Peyer's patch (tissue), 4 donors: ENCODE measurements at regions not wholly inside any gene's neighbourhood (a gene's known extent, or its start where the extent isn't known, plus 50 kb on each side); places are given as distances from the start of the nearest gene placed in this dataset.

Experiments used
- DNase-seq, 3 donors: peaks; one replicate each; pipeline ENCODE4 v3.0.0-alpha.2; 2017 to 2019
- H3K27ac ChIP-seq, 4 donors: fragments of 200-600 bp; sonication (generic); one replicate each; pipeline ENCODE4 v1.5.1; 2016 to 2019
- H3K27me3 ChIP-seq, 2 donors: fragments of 200-600 bp; sonication (generic); one replicate each; pipeline ENCODE4 v1.5.1; 2019
- H3K36me3 ChIP-seq, 3 donors: fragments of 200-600 bp; sonication (generic); one replicate each; pipeline ENCODE4 v1.5.1; 2016 to 2019
- H3K4me1 ChIP-seq, 4 donors: fragments of 200-600 bp; sonication (generic); one replicate each; pipeline ENCODE4 v1.5.1; 2016 to 2019
- H3K4me3 ChIP-seq, 4 donors: fragments of 200-600 bp; sonication (generic); 1 replicate in 3 of 4; 2 replicates in 1 of 4; pipeline ENCODE4 v1.5.1; 2016 to 2019; ENCODE audit warnings: mild to moderate bottlenecking in 1 of 4
- H3K9me3 ChIP-seq, 4 donors: fragments of 200-600 bp; sonication (generic); one replicate each; pipeline ENCODE4 v1.5.1; 2016 to 2019; ENCODE audit warnings: mild to moderate bottlenecking in 1 of 4
- POLR2A ChIP-seq, 2 donors: fragments of 450-650 bp; IDR thresholded peaks; one replicate each; pipeline ENCODE4 v1.5.1; 2017; ENCODE audit warnings: antibody characterized with exemption in 2 of 2, mild to moderate bottlenecking in 2 of 2, moderate library complexity in 2 of 2
- TF ChIP-seq, protein P1 (sequence below), 6 experiments: fragments of 450-650 bp in 4 of 6; fragments of 200-600 bp in 2 of 6; sonication (generic) in 1 of 6; IDR thresholded peaks; one replicate each; pipeline ENCODE4 v1.5.1; 2017 to 2019; ENCODE audit warnings: antibody characterized with exemption in 6 of 6, mild to moderate bottlenecking in 3 of 6, moderate library complexity in 1 of 6

DNA sequence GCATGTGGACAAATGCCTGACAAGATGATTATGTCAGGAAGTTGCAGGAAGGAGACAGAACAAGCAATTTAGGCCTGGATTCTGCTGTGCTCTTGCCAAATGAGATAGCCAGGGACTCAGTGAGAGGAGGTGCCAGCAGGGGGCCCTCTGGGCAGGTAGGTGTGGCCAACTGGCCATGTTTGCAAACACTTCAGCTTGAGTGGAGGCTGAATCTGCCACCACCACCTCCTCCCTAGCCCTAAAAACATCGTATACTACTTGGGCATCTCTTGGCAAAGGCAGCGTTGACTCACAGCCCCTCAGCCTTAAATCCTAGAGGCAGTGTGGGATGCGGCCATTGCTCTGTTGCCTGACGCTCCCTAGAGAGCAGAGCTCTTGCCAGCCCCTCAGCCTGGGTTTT, 95.1 kb upstream of the PLET1 start:
- DNase-seq = no peak
- no peaks in the 10 kb centered on the region for H3K27me3 ChIP-seq
- H3K4me3 ChIP-seq = no peak overlapping the region
- H3K36me3 ChIP-seq = no peaks in the 10 kb centered on the region
- no peaks in the 10 kb centered on the region for H3K4me1 ChIP-seq
- no peaks in the 10 kb centered on the region for H3K9me3 ChIP-seq
- no peak for TF ChIP-seq POLR2A (IDR thresholded peaks at IDR 0.05)
- TF ChIP-seq, protein P1, sequence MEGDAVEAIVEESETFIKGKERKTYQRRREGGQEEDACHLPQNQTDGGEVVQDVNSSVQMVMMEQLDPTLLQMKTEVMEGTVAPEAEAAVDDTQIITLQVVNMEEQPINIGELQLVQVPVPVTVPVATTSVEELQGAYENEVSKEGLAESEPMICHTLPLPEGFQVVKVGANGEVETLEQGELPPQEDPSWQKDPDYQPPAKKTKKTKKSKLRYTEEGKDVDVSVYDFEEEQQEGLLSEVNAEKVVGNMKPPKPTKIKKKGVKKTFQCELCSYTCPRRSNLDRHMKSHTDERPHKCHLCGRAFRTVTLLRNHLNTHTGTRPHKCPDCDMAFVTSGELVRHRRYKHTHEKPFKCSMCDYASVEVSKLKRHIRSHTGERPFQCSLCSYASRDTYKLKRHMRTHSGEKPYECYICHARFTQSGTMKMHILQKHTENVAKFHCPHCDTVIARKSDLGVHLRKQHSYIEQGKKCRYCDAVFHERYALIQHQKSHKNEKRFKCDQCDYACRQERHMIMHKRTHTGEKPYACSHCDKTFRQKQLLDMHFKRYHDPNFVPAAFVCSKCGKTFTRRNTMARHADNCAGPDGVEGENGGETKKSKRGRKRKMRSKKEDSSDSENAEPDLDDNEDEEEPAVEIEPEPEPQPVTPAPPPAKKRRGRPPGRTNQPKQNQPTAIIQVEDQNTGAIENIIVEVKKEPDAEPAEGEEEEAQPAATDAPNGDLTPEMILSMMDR (IDR thresholded peaks at IDR 0.05) = no peak
- H3K27ac ChIP-seq = no peak overlapping the region

DNA sequence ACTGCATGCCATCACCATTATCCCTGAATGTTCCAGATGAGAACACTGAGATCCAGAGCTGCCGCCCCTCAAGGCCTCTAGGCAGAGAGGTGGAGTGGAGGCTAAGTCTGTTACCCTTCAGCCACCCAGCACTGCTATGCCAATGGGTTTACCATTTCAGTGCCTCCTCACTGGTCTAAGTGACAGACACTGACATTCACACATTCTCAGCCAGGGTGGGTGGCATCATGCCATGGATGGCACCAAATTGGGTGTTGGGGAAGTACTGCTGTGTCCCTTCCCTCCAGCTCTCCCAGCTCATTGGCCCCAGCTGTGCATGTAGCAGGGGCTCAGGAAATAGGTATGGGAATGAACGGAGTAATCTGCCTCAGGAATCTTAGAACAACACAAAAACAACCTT, 96.8 kb upstream of the PLET1 start:
- no peak overlapping the region for H3K4me3 ChIP-seq
- no peak overlapping the region for H3K27ac ChIP-seq
- no peaks in the 10 kb centered on the region for H3K27me3 ChIP-seq
- TF ChIP-seq, protein P1 (IDR thresholded peaks at IDR 0.05) = no peak
- no peak for TF ChIP-seq POLR2A (IDR thresholded peaks at IDR 0.05)
- no peaks in the 10 kb centered on the region for H3K36me3 ChIP-seq
- H3K9me3 ChIP-seq = no peaks in the 10 kb centered on the region
- DNase-seq = no peak
- no peaks in the 10 kb centered on the region for H3K4me1 ChIP-seq

DNA sequence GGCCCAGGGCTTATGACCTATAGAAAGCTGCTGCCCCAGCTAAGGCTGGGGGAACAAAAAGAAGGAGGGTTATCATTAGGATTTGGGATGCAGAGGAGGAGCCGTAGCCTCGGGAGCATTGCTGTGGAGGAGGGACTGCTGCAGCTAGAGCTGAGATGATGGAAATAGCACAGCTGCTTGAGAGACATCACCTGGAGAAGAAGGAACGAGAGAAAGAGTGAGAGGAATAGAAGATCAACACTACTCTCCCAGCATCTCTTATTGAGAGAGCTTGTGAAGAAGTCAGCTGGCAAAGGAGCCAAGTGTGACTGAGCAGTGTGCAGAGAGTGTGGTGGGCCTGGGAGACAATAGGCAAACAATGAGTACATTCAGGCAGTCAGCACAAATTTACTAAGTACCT, 100.7 kb upstream of the PLET1 start:
- Histone ChIP-seq H3K36me3 (no peaks in the 10 kb centered on the region), H3K4me3 (no peak overlapping the region), H3K9me3 (no peaks in the 10 kb centered on the region), H3K27me3 (no peaks in the 10 kb centered on the region), H3K27ac (no peak overlapping the region), H3K4me1 (no peaks in the 10 kb centered on the region)
- DNase-seq = no peak
- TF ChIP-seq POLR2A (IDR thresholded peaks at IDR 0.05) = no peak
- TF ChIP-seq, protein P1 (IDR thresholded peaks at IDR 0.05) = no peak

DNA sequence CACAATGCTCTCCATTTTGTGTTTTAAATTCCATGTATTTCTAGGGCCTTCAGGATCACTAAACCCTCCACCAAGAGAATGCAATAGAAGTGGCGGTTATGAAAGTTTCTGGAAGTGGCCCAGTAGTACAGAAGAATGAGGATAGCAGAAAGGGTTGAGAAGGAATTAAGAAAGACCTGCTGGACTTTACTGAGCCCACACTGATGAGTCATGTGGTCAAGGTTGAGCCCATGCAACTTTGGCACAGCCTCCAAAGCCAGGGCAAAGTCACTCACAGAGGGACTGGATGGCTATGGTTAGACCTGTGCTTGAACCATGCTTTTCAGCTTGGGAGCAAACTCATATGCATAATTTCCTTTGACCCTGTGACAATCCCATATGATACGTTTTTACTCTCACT, 102.9 kb upstream of the PLET1 start:
- Histone ChIP-seq H3K4me3 (no peak overlapping the region), H3K27me3 (no peaks in the 10 kb centered on the region), H3K9me3 (no peaks in the 10 kb centered on the region), H3K27ac (peak overlapping the region in 1 of 4 donors; percentile 68), H3K4me1 (no peaks in the 10 kb centered on the region), H3K36me3 (no peaks in the 10 kb centered on the region)
- no peak for TF ChIP-seq POLR2A (IDR thresholded peaks at IDR 0.05)
- TF ChIP-seq, protein P1 (IDR thresholded peaks at IDR 0.05) = no peak
- no peak for DNase-seq

DNA sequence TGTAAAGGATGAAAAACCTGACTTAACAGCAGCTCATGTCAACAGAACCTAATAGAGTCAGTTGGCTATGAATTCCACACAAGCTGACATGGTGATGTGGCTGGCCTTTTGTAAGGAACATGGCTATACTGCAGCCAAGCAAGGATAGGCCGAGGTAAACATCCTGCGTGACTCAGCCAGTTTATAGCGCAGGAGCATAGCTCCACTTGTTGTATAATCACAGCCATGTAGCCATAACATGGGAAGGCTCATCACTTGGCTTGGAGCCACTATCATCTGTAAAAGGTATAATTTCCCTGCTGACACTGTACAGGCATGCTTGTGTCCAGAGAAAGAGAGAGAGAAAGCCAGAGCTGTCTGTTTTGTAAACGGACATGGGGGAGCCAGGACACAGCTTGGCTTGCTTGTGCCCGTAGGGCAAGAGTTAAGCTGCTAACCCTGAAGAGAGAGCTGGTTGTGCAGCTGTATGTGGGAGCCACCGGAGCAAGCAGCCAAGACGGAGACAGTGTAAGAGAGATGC, 104.4 kb upstream of the PLET1 start:
- Histone ChIP-seq H3K27ac (peak overlapping the region in 3 of 4 donors; percentile 55 to 72 (median 68)), H3K4me1 (no peaks in the 10 kb centered on the region), H3K4me3 (no peak overlapping the region), H3K36me3 (no peaks in the 10 kb centered on the region), H3K9me3 (no peaks in the 10 kb centered on the region), H3K27me3 (no peaks in the 10 kb centered on the region)
- peak in 1 of 3 donors; percentile 70 for DNase-seq
- TF ChIP-seq, protein P1 (IDR thresholded peaks at IDR 0.05) = no peak
- TF ChIP-seq POLR2A (IDR thresholded peaks at IDR 0.05) = no peak

DNA sequence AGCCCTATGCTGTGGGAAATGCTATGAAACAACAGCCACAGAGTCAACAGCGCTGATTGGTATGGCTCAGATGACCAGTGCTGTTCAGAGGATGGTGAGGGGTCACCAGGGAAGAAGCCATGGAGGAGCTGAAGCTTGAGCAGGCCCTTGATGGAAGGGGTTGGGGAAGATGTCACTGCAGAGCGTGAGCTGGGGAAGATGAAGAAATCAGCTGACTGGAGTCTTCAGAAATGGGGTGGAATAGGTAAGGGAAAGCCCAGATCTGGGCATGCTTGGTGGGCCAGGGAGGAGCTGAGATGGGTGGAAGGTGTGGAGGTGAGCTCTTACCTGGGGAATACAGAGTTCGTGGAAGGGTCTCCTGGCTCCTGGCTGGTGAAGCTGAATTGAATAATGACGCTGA, 105.4 kb upstream of the PLET1 start:
- TF ChIP-seq, protein P1 (IDR thresholded peaks at IDR 0.05) = no peak
- no peak for TF ChIP-seq POLR2A (IDR thresholded peaks at IDR 0.05)
- no peaks in the 10 kb centered on the region for H3K36me3 ChIP-seq
- DNase-seq = no peak
- H3K27ac ChIP-seq = peak overlapping the region in 1 of 4 donors; percentile 68
- no peak overlapping the region for H3K4me3 ChIP-seq
- H3K9me3 ChIP-seq = no peaks in the 10 kb centered on the region
- no peaks in the 10 kb centered on the region for H3K27me3 ChIP-seq
- no peaks in the 10 kb centered on the region for H3K4me1 ChIP-seq
